SH-SY5Y (cell line): ENCODE measurements at regions not wholly inside any gene's neighbourhood (a gene's known extent, or its start where the extent isn't known, plus 50 kb on each side); places are given as distances from the start of the nearest gene placed in this dataset.

Experiments
- GATA2 ChIP-seq: IDR thresholded peaks from 2 replicates; pipeline ENCODE4 v1.6.1; 2011; ENCODE audit warnings: mild to moderate bottlenecking, low read depth, low read length
- GATA3 ChIP-seq: IDR thresholded peaks from 2 replicates; pipeline ENCODE4 v1.6.1; 2011; ENCODE audit warnings: low read depth, mild to moderate bottlenecking, low read length, moderate library complexity

GRCh38 chr10:2910656-2911055 is 156.7 kb upstream of the PFKP start:
- TF ChIP-seq GATA2 = no peak
- no peak for TF ChIP-seq GATA3
